ENCODE measurements at regions not wholly inside any gene's neighbourhood (a gene's known extent, or its start where the extent isn't known, plus 50 kb on each side); places are given as distances from the start of the nearest gene placed in this dataset.
A peak's percentile ranks its signal among the peaks of the same experiment; 100 is the strongest.

DNA sequence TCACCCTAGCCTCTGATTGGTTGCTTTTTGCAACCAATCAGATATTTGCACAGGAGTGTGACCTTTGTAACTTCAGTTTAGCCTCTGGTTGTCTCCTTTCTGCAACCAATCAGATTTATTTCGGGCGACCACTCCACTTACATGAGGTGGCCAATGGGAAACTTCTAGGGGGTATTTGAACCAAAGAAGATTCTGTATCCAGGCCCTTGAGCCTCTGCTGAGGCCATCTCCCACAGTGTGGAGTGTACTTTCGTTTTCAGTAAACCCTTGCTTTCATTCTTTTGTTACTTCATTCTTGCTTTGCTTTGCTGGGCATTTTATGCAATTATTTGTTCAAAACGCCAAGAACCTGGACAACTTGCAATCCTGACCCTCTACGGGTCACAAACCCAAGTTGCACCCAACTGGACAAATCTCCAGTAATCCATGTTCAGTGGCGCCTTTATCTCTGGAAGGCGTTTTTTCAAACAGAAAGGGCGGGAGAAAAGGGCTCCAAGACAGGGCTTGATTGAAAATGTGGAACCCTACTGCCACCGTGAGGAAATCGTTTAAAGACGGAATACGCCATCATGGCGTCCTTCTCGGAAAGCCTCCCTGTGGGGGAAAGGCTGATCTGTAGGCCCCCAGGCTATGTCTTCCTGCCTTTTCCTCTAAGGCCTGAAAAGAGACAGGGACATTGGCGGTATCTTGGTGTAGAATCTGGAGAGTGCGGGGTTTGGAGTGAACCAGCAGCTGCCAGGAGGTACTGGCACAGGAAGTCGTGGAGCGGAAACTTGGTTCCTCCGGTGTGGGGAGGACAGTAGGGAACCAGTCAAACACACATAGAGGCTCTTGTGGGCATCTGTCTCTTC lies 184.6 kb downstream of the OR13H1 start:
- intact Hi-C loops (cut with DNase I; ENCODE audit: low total_unique reads) = no loop called here
- peak; percentile 13 for DNase-seq
- Histone ChIP-seq H3K4me3 (peak overlapping the region in 1 of 2 donors; percentile 4), H3K27me3 (no peaks in the 10 kb centered on the region), H3K4me1 (no peaks in the 10 kb centered on the region), H3K36me3 (ENCODE audit: low read depth, missing control alignments) (no peaks in the 10 kb centered on the region), H3K27ac (no peak overlapping the region), H3K9me3 (no peaks in the 10 kb centered on the region)
- WGBS, 2 donors = 60 to 79% methylated on average over 14 to 19 of the region's 19 CpGs
- TF ChIP-seq POLR2A (IDR thresholded peaks at IDR 0.05) = no peak
- TF ChIP-seq, protein P1, sequence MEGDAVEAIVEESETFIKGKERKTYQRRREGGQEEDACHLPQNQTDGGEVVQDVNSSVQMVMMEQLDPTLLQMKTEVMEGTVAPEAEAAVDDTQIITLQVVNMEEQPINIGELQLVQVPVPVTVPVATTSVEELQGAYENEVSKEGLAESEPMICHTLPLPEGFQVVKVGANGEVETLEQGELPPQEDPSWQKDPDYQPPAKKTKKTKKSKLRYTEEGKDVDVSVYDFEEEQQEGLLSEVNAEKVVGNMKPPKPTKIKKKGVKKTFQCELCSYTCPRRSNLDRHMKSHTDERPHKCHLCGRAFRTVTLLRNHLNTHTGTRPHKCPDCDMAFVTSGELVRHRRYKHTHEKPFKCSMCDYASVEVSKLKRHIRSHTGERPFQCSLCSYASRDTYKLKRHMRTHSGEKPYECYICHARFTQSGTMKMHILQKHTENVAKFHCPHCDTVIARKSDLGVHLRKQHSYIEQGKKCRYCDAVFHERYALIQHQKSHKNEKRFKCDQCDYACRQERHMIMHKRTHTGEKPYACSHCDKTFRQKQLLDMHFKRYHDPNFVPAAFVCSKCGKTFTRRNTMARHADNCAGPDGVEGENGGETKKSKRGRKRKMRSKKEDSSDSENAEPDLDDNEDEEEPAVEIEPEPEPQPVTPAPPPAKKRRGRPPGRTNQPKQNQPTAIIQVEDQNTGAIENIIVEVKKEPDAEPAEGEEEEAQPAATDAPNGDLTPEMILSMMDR (IDR thresholded peaks at IDR 0.05) = no peak

DNA sequence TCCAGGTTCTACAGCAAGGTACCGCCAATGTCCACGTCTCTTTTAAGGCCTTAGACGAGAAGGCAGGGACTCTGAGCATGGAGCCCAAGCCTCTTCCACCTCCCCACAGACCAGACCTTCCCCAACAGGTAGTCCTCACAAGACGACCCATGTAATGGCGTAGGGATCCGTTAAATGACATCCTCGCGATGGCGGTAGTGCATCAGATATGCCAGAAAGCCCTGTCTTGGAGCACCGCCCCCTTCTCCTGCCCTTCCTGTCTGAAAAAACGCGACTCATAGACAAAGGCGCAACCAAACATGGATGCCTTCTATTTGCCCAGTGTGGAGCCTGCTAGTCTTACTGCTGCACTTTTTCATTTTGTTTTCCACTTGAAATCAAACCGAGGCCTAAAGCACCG lies 185.4 kb downstream of the OR13H1 start:
- Histone ChIP-seq H3K27ac (no peak overlapping the region), H3K4me3 (peak overlapping the region in 1 of 2 donors; percentile 4), H3K4me1 (no peaks in the 10 kb centered on the region), H3K27me3 (no peaks in the 10 kb centered on the region), H3K36me3 (ENCODE audit: low read depth, missing control alignments) (no peaks in the 10 kb centered on the region), H3K9me3 (no peaks in the 10 kb centered on the region)
- 85 to 98% methylated on average over 7 to 15 of the region's 15 CpGs for WGBS, 2 donors
- no peak for TF ChIP-seq POLR2A (IDR thresholded peaks at IDR 0.05)
- TF ChIP-seq, protein P1 (IDR thresholded peaks at IDR 0.05) = no peak
- peak; percentile 16 for DNase-seq
- intact Hi-C loops (cut with DNase I; ENCODE audit: low total_unique reads) = no loop called here

DNA sequence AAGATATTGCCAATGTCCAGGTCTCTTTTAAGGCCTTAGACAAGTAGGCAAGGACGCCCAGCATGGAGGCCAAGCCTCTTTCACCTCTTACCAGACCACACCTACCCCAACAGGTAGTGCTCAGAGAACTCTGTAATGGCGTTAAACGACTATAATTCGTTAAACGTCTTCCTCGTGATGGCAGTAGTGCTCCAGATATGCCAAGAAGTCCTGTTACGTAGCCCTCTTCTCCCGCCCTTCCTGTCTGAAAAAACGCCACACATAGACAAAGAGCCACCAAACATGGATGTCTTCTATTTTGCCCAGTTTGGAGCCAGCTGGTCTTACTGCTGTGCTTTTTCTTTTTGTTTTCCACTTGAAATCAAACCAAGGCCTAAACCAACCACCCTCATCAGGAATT lies 190.7 kb downstream of the OR13H1 start:
- 89 to 100% methylated on average over 9 of the region's 9 CpGs for WGBS, 2 donors
- H3K4me3 ChIP-seq = no peak overlapping the region

DNA sequence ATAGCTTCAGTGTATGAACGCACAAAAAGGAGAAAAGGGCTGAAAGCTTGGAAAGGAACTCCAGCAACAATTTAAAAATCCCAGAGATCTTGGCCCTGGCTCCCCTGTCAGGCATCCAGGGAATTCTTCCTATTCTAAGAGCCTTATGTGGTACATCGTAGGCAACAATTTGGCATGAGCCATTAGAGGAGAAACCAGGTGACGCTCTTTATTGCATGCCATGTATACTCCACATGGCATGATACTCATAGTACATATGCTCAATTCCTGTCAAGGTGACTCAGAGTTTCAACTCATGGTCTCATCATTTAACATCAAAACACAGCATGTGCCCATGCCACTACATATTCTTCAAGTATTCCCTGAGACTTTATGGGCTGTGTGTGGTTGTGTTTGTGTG lies 191.3 kb downstream of the OR13H1 start:
- TF ChIP-seq, protein P1 (IDR thresholded peaks at IDR 0.05) = no peak
- no peaks in the 10 kb centered on the region for H3K27me3 ChIP-seq
- no peaks in the 10 kb centered on the region for H3K36me3 ChIP-seq (ENCODE audit: low read depth, missing control alignments)
- H3K27ac ChIP-seq = no peak overlapping the region
- intact Hi-C loops (cut with DNase I; ENCODE audit: low total_unique reads) = no loop called here
- no peaks in the 10 kb centered on the region for H3K9me3 ChIP-seq
- no peak overlapping the region for H3K4me3 ChIP-seq
- DNase-seq = no peak
- H3K4me1 ChIP-seq = no peaks in the 10 kb centered on the region
- WGBS, 2 donors = 84 to 96% methylated on average over 3 of the region's 3 CpGs

More for the DNA sequence above, 190.7 kb downstream of the OR13H1 start:
- no peaks in the 10 kb centered on the region for H3K4me1 ChIP-seq
- H3K27me3 ChIP-seq = no peaks in the 10 kb centered on the region
- no peak overlapping the region for H3K27ac ChIP-seq
- intact Hi-C loops (cut with DNase I; ENCODE audit: low total_unique reads) = no loop called here
- H3K9me3 ChIP-seq = no peaks in the 10 kb centered on the region
- TF ChIP-seq, protein P1 (IDR thresholded peaks at IDR 0.05) = no peak
- TF ChIP-seq POLR2A (IDR thresholded peaks at IDR 0.05) = no peak
- DNase-seq = no peak
- no peaks in the 10 kb centered on the region for H3K36me3 ChIP-seq (ENCODE audit: low read depth, missing control alignments)

DNA sequence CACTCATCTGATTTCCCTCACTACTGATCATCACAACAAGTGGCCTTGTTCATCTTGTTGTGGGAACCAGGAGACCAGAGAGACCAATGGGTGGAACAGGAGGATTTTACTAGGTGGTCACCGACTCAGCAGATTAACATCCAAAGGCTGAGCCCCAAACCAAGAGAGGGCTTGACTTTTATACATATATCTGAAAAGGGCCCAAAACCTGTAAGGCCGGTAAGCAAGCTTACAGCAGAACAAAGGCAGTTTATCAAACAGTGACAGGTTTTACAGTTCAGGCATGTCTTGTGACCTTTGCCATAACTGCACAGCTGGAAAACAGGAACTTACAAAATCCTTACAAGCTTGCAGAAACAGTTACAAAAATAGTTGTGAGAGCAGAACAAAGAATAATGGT lies 195.9 kb downstream of the OR13H1 start:
- 88 to 92% methylated on average over 2 of the region's 2 CpGs for WGBS, 2 donors
- Histone ChIP-seq H3K27ac (no peak overlapping the region), H3K27me3 (no peaks in the 10 kb centered on the region), H3K4me3 (no peak overlapping the region), H3K9me3 (no peaks in the 10 kb centered on the region), H3K4me1 (no peaks in the 10 kb centered on the region), H3K36me3 (ENCODE audit: low read depth, missing control alignments) (no peaks in the 10 kb centered on the region)
- TF ChIP-seq, protein P1 (IDR thresholded peaks at IDR 0.05) = no peak
- TF ChIP-seq POLR2A (IDR thresholded peaks at IDR 0.05) = no peak
- intact Hi-C loops (cut with DNase I; ENCODE audit: low total_unique reads) = no loop called here
- DNase-seq = no peak
